ENCODE measurements at regions not wholly inside any gene's neighbourhood (a gene's known extent, or its start where the extent isn't known, plus 50 kb on each side); places are given as distances from the start of the nearest gene placed in this dataset.

DNA sequence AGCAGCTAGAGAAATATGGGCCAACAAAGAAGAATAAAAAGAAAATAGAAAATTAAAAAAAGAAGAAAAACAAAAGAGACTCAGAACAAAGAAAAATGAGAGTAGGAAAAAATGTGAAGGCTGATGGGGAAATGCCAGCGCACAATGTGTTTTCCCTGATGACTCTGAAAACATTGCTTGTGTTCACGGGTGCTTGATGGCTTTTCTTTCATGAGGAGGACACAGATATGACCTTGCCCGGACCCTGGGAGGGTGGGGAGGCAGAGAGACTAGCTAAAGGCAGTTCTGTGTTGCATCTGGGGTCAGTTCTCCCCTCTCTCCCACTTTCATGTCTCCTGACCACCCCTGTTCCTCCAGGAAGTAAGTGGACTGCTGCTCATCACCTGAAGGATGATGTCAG is 125.9 kb downstream of the MOBP start:
- Mint-ChIP-seq H3K9me3 (ENCODE audit: unreplicated experiment) (no peaks in the 10 kb centered on the region), H3K4me3 (ENCODE audit: unreplicated experiment) (no peak overlapping the region), H3K4me1 (ENCODE audit: low read depth, unreplicated experiment) (no peaks in the 10 kb centered on the region), H3K36me3 (ENCODE audit: insufficient read depth, unreplicated experiment) (no peaks in the 10 kb centered on the region), H3K27me3 (ENCODE audit: insufficient read depth, unreplicated experiment) (peaks cover 6% of the 10 kb centered on the region), H3K27ac (ENCODE audit: unreplicated experiment) (no peak overlapping the region)
- TF ChIP-seq, protein P1, sequence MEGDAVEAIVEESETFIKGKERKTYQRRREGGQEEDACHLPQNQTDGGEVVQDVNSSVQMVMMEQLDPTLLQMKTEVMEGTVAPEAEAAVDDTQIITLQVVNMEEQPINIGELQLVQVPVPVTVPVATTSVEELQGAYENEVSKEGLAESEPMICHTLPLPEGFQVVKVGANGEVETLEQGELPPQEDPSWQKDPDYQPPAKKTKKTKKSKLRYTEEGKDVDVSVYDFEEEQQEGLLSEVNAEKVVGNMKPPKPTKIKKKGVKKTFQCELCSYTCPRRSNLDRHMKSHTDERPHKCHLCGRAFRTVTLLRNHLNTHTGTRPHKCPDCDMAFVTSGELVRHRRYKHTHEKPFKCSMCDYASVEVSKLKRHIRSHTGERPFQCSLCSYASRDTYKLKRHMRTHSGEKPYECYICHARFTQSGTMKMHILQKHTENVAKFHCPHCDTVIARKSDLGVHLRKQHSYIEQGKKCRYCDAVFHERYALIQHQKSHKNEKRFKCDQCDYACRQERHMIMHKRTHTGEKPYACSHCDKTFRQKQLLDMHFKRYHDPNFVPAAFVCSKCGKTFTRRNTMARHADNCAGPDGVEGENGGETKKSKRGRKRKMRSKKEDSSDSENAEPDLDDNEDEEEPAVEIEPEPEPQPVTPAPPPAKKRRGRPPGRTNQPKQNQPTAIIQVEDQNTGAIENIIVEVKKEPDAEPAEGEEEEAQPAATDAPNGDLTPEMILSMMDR (IDR thresholded peaks at IDR 0.05; ENCODE audit: insufficient read depth in 1 of 2, low read depth in 1 of 2, low read length in 1 of 2, severe bottlenecking in 1 of 2, unreplicated experiment in 1 of 2): no peak
- Histone ChIP-seq H3K4me1 (no peaks in the 10 kb centered on the region), H3K36me3 (ENCODE audit: control insufficient read depth, insufficient read depth, low read length) (no peaks in the 10 kb centered on the region), H3K27me3 (replicated peaks; ENCODE audit: control insufficient read depth, insufficient read depth, low read length) (no peaks in the 10 kb centered on the region; the same call in 1 of the 2 replicates), H3K9me3 (no peaks in the 10 kb centered on the region), H3K4me3 (ENCODE audit: low read depth, low read length) (no peak overlapping the region)
- no TSS peak for BruUV-seq (replicated peaks)
- ChIA-PET POLR2A (no interaction called here), CTCF (no interaction called here)
- intact Hi-C loops (cut with micrococcal nuclease; ENCODE audit: unreplicated experiment): no loop called here
- no peak for DNase-seq

DNA sequence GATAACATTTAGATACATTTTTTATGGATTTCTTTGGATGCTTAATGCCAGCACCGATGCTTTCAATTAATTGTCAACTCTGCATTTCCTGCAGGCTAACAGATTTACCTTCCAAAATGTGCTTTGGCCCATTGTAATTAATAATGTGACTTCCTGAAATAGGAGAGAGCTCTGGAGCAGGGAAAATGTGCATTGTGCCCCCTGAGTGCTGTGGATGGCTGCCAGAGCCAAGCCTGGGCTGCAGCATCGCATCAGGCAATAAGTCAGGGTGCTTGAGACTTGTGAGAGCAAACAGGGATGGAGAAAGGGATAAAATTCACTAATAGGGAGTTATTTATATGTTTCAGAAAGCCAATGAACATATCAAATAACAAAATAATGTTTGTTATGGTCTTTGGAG is 133.8 kb downstream of the MOBP start:
- intact Hi-C loops (cut with micrococcal nuclease; ENCODE audit: unreplicated experiment): no loop called here
- no peaks in the 10 kb centered on the region for H3K27me3 ChIP-seq (replicated peaks; ENCODE audit: control insufficient read depth, insufficient read depth, low read length)
- Mint-ChIP-seq H3K4me1 (ENCODE audit: low read depth, unreplicated experiment) (no peaks in the 10 kb centered on the region), H3K9me3 (ENCODE audit: unreplicated experiment) (no peaks in the 10 kb centered on the region), H3K27ac (ENCODE audit: unreplicated experiment) (no peak overlapping the region), H3K4me3 (ENCODE audit: unreplicated experiment) (no peak overlapping the region), H3K27me3 (ENCODE audit: insufficient read depth, unreplicated experiment) (peaks cover 10% of the 10 kb centered on the region), H3K36me3 (ENCODE audit: insufficient read depth, unreplicated experiment) (no peaks in the 10 kb centered on the region)
- TF ChIP-seq, protein P1 (IDR thresholded peaks at IDR 0.05; ENCODE audit: insufficient read depth in 1 of 2, low read depth in 1 of 2, low read length in 1 of 2, severe bottlenecking in 1 of 2, unreplicated experiment in 1 of 2): no peak
- H3K4me3 ChIP-seq (ENCODE audit: low read depth, low read length): no peak overlapping the region
- no TSS peak for BruUV-seq (replicated peaks)
- no peaks in the 10 kb centered on the region for H3K36me3 ChIP-seq (ENCODE audit: control insufficient read depth, insufficient read depth, low read length)
- ChIA-PET POLR2A (no interaction called here), CTCF (no interaction called here)
- no peaks in the 10 kb centered on the region for H3K4me1 ChIP-seq
- no peaks in the 10 kb centered on the region for H3K9me3 ChIP-seq
- DNase-seq: no peak

- DNase-seq: no peak
- H3K4me1 ChIP-seq: no peaks in the 10 kb centered on the region
- ChIA-PET POLR2A (no interaction called here), CTCF (no interaction called here)
- Mint-ChIP-seq H3K4me1 (ENCODE audit: low read depth, unreplicated experiment) (no peaks in the 10 kb centered on the region), H3K36me3 (ENCODE audit: insufficient read depth, unreplicated experiment) (no peaks in the 10 kb centered on the region), H3K27ac (ENCODE audit: unreplicated experiment) (no peak overlapping the region), H3K4me3 (ENCODE audit: unreplicated experiment) (no peak overlapping the region), H3K9me3 (ENCODE audit: unreplicated experiment) (no peaks in the 10 kb centered on the region), H3K27me3 (ENCODE audit: insufficient read depth, unreplicated experiment) (peaks cover 18% of the 10 kb centered on the region)
- no peaks in the 10 kb centered on the region for H3K9me3 ChIP-seq
- H3K27me3 ChIP-seq (replicated peaks; ENCODE audit: control insufficient read depth, insufficient read depth, low read length): no peaks in the 10 kb centered on the region
- H3K36me3 ChIP-seq (ENCODE audit: control insufficient read depth, insufficient read depth, low read length): no peaks in the 10 kb centered on the region
- H3K4me3 ChIP-seq (ENCODE audit: low read depth, low read length): no peak overlapping the region
- intact Hi-C loops (cut with micrococcal nuclease; ENCODE audit: unreplicated experiment): no loop called here
- BruUV-seq (replicated peaks): no TSS peak
- TF ChIP-seq, protein P1 (IDR thresholded peaks at IDR 0.05; ENCODE audit: insufficient read depth in 1 of 2, low read depth in 1 of 2, low read length in 1 of 2, severe bottlenecking in 1 of 2, unreplicated experiment in 1 of 2): no peak
These were observed 138.4 kb downstream of the MOBP start for GRCh38 chr3:39605837-39606236.

Data from Caco-2 (cell line).